ENCODE measurements at regions not wholly inside any gene's neighbourhood (a gene's known extent, or its start where the extent isn't known, plus 50 kb on each side); places are given as distances from the start of the nearest gene placed in this dataset.

DNA sequence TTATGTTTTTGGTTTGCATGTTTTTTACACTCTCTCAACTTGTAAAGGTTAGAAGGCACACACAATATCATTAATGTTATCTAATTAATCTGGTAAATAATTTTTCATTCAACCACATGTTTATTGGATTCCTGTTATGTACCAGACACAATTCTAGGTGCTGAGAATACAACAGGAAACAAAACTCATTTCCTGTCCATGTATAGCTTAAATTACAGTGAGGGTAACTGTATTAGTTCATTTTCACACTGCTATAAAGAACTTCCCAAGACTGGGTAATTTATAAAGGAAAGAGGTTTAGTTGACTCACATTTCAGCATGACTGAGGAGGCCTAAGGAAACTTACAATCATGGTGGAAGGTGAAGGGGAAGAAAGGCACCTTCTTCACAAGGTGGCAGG lies 270.5 kb downstream of the TRIB2 start:
- Histone ChIP-seq H2BK5ac (ENCODE audit: low read length) (no peak overlapping the region), H3K4me1 (ENCODE audit: control insufficient read depth in 2 of 2, insufficient read depth in 1 of 2, low read depth in 1 of 2, low read length in 2 of 2) (no peaks in the 10 kb centered on the region), H3K27me3 (ENCODE audit: control insufficient read depth in 3 of 3, insufficient read depth in 3 of 3, low read depth in 1 of 3, low read length in 3 of 3) (no peaks in the 10 kb centered on the region), H2AK5ac (ENCODE audit: low read depth, low read length) (no peak overlapping the region), H3K9me3 (replicated peaks in 1 of 2; ENCODE audit: control insufficient read depth in 2 of 2, insufficient read depth in 1 of 2, low read depth in 1 of 2, low read length in 2 of 2) (no peaks in the 10 kb centered on the region), H3K27ac (replicated peaks; ENCODE audit: low read length) (no peak overlapping the region), H3K4me3 (ENCODE audit: low read length in 2 of 2) (no peak overlapping the region), H4K91ac (ENCODE audit: low read depth, low read length, poor library complexity) (no peak overlapping the region), H2BK120ac (ENCODE audit: low read depth, low read length) (no peak overlapping the region), H3K4me2 (ENCODE audit: insufficient read depth, low read length, poor library complexity, severe bottlenecking) (no peak overlapping the region), H4K8ac (ENCODE audit: low read depth, low read length) (no peak overlapping the region), H2BK15ac (ENCODE audit: low read length) (no peak overlapping the region), H3K14ac (ENCODE audit: low read length) (no peak overlapping the region), H2BK12ac (ENCODE audit: low read length) (no peak overlapping the region), H3K23ac (ENCODE audit: low read depth, low read length, poor library complexity) (no peak overlapping the region), H3K79me1 (ENCODE audit: low read depth, low read length) (no peaks in the 10 kb centered on the region), H3K36me3 (replicated peaks in 1 of 2; ENCODE audit: control insufficient read depth in 2 of 2, insufficient read depth in 2 of 2, low read length in 2 of 2) (no peaks in the 10 kb centered on the region), H3K4ac (ENCODE audit: low read length) (no peak overlapping the region), H3K18ac (ENCODE audit: low read length) (no peak overlapping the region), H2AFZ (ENCODE audit: low read length) (no peak overlapping the region), H3K9ac (ENCODE audit: low read depth, low read length, poor library complexity) (no peak overlapping the region)
- no peak for DNase-seq (ENCODE audit: low spot score)

DNA sequence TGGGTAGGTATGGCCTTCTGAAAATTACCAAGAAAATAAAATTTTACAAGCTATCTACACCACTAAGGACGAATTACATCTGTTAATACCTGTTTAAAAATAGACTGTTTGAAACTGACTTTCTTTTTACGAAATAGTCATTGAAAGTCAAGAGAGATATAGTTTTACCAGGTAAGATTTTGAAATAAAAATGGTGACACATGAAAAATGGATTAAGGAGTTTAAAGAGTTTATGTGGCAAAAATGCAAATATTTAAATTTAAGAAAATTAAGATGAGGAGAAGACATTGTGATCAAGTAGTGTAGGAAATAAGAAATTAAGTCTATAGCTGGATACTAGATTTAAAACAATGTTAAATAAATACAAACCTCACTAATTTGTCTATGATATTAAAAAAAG lies 271.5 kb downstream of the TRIB2 start:
- Histone ChIP-seq H3K4me3 (ENCODE audit: low read length in 2 of 2) (no peak overlapping the region), H3K9ac (ENCODE audit: low read depth, low read length, poor library complexity) (no peak overlapping the region), H3K4ac (ENCODE audit: low read length) (no peak overlapping the region), H2BK120ac (ENCODE audit: low read depth, low read length) (no peak overlapping the region), H3K79me1 (ENCODE audit: low read depth, low read length) (no peaks in the 10 kb centered on the region), H4K8ac (ENCODE audit: low read depth, low read length) (no peak overlapping the region), H3K4me1 (ENCODE audit: control insufficient read depth in 2 of 2, insufficient read depth in 1 of 2, low read depth in 1 of 2, low read length in 2 of 2) (no peaks in the 10 kb centered on the region), H3K27me3 (ENCODE audit: control insufficient read depth in 3 of 3, insufficient read depth in 3 of 3, low read depth in 1 of 3, low read length in 3 of 3) (no peaks in the 10 kb centered on the region), H3K4me2 (ENCODE audit: insufficient read depth, low read length, poor library complexity, severe bottlenecking) (no peak overlapping the region), H3K14ac (ENCODE audit: low read length) (no peak overlapping the region), H2AK5ac (ENCODE audit: low read depth, low read length) (no peak overlapping the region), H3K9me3 (replicated peaks in 1 of 2; ENCODE audit: control insufficient read depth in 2 of 2, insufficient read depth in 1 of 2, low read depth in 1 of 2, low read length in 2 of 2) (no peaks in the 10 kb centered on the region), H3K36me3 (replicated peaks in 1 of 2; ENCODE audit: control insufficient read depth in 2 of 2, insufficient read depth in 2 of 2, low read length in 2 of 2) (no peaks in the 10 kb centered on the region), H3K27ac (replicated peaks; ENCODE audit: low read length) (no peak overlapping the region), H2BK5ac (ENCODE audit: low read length) (no peak overlapping the region), H3K23ac (ENCODE audit: low read depth, low read length, poor library complexity) (no peak overlapping the region), H2BK15ac (ENCODE audit: low read length) (no peak overlapping the region), H4K91ac (ENCODE audit: low read depth, low read length, poor library complexity) (no peak overlapping the region), H2BK12ac (ENCODE audit: low read length) (no peak overlapping the region), H2AFZ (ENCODE audit: low read length) (no peak overlapping the region), H3K18ac (ENCODE audit: low read length) (no peak overlapping the region)
- no peak for DNase-seq (ENCODE audit: low spot score)
- no CpG with 5 or more reads among the region's 2 CpGs for WGBS, 2 donors (ENCODE audit: extremely low coverage in 2 of 2, insufficient read length in 2 of 2, insufficient replicate concordance in 1 of 2)

DNA sequence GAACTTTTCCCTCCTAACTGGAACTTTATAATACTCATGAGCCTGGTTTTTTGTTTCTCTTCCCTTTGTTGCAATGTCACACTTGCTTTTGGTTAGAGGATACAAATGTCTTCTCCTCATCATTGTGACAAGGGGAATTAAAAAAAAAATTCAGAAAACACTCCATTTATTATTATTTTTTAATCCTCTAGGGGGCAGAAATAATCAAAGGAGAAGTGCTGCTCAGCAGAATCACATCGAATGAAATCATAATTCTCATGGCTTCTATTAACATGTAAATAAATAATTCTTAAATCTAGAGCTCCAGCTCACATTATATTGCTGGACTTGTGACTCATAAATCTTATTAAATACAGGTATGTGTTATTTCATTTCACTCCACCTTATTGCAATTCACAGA lies 273.8 kb downstream of the TRIB2 start:
- Histone ChIP-seq H3K4ac (ENCODE audit: low read length) (no peak overlapping the region), H3K27me3 (ENCODE audit: control insufficient read depth in 3 of 3, insufficient read depth in 3 of 3, low read depth in 1 of 3, low read length in 3 of 3) (no peaks in the 10 kb centered on the region), H2BK120ac (ENCODE audit: low read depth, low read length) (no peak overlapping the region), H3K79me1 (ENCODE audit: low read depth, low read length) (no peaks in the 10 kb centered on the region), H2AK5ac (ENCODE audit: low read depth, low read length) (no peak overlapping the region), H3K4me3 (ENCODE audit: low read length in 2 of 2) (no peak overlapping the region), H3K23ac (ENCODE audit: low read depth, low read length, poor library complexity) (no peak overlapping the region), H4K8ac (ENCODE audit: low read depth, low read length) (no peak overlapping the region), H2BK12ac (ENCODE audit: low read length) (no peak overlapping the region), H2AFZ (ENCODE audit: low read length) (no peak overlapping the region), H3K9ac (ENCODE audit: low read depth, low read length, poor library complexity) (no peak overlapping the region), H3K4me2 (ENCODE audit: insufficient read depth, low read length, poor library complexity, severe bottlenecking) (no peak overlapping the region), H3K14ac (ENCODE audit: low read length) (no peak overlapping the region), H3K9me3 (replicated peaks in 1 of 2; ENCODE audit: control insufficient read depth in 2 of 2, insufficient read depth in 1 of 2, low read depth in 1 of 2, low read length in 2 of 2) (peaks cover 0 to 3% of the 10 kb centered on the region in 2 donors), H2BK15ac (ENCODE audit: low read length) (no peak overlapping the region), H4K91ac (ENCODE audit: low read depth, low read length, poor library complexity) (no peak overlapping the region), H3K18ac (ENCODE audit: low read length) (no peak overlapping the region), H3K36me3 (replicated peaks in 1 of 2; ENCODE audit: control insufficient read depth in 2 of 2, insufficient read depth in 2 of 2, low read length in 2 of 2) (no peaks in the 10 kb centered on the region), H2BK5ac (ENCODE audit: low read length) (no peak overlapping the region), H3K27ac (replicated peaks; ENCODE audit: low read length) (no peak overlapping the region), H3K4me1 (ENCODE audit: control insufficient read depth in 2 of 2, insufficient read depth in 1 of 2, low read depth in 1 of 2, low read length in 2 of 2) (no peaks in the 10 kb centered on the region)
- no peak for DNase-seq (ENCODE audit: low spot score)
- no CpG with 5 or more reads among the region's 1 CpG for WGBS, 2 donors (ENCODE audit: extremely low coverage in 2 of 2, insufficient read length in 2 of 2, insufficient replicate concordance in 1 of 2)

DNA sequence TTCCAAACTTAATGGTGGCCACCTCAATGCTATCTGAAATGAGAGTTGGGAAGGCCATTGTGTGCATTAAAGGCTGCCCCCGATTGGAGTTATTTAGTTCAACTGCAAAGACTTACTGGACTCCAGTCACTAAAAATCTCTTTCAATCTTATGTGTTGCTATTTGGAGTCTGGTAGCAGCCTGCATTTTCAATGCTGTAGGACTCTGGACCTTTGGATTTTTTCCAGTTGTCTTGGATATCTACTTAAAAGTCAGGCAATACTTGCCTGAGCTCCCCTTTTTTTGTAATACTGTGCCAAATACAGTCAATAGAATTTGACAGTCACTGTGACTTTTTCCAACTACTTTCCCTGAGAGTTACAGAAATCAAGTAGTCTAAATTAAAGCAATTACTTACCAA lies 281.9 kb downstream of the TRIB2 start:
- H3K27ac ChIP-seq (replicated peaks; ENCODE audit: low read length): no peak overlapping the region
- H2BK120ac ChIP-seq (ENCODE audit: low read depth, low read length): no peak overlapping the region
- no peak overlapping the region for H3K14ac ChIP-seq (ENCODE audit: low read length)
- no peak overlapping the region for H3K4ac ChIP-seq (ENCODE audit: low read length)
- no peak overlapping the region for H2AK5ac ChIP-seq (ENCODE audit: low read depth, low read length)
- H3K4me3 ChIP-seq (ENCODE audit: low read length in 2 of 2): no peak overlapping the region
- H3K23ac ChIP-seq (ENCODE audit: low read depth, low read length, poor library complexity): no peak overlapping the region
- H3K9ac ChIP-seq (ENCODE audit: low read depth, low read length, poor library complexity): no peak overlapping the region
- no peak overlapping the region for H3K4me2 ChIP-seq (ENCODE audit: insufficient read depth, low read length, poor library complexity, severe bottlenecking)
- H3K27me3 ChIP-seq (ENCODE audit: control insufficient read depth in 3 of 3, insufficient read depth in 3 of 3, low read depth in 1 of 3, low read length in 3 of 3): no peaks in the 10 kb centered on the region
- no peaks in the 10 kb centered on the region for H3K79me1 ChIP-seq (ENCODE audit: low read depth, low read length)
- no peak overlapping the region for H3K18ac ChIP-seq (ENCODE audit: low read length)
- H4K8ac ChIP-seq (ENCODE audit: low read depth, low read length): no peak overlapping the region
- WGBS, 2 donors (ENCODE audit: extremely low coverage in 2 of 2, insufficient read length in 2 of 2, insufficient replicate concordance in 1 of 2): no CpG with 5 or more reads among the region's 1 CpG
- H3K4me1 ChIP-seq (ENCODE audit: control insufficient read depth in 2 of 2, insufficient read depth in 1 of 2, low read depth in 1 of 2, low read length in 2 of 2): no peaks in the 10 kb centered on the region
- H3K9me3 ChIP-seq (replicated peaks in 1 of 2; ENCODE audit: control insufficient read depth in 2 of 2, insufficient read depth in 1 of 2, low read depth in 1 of 2, low read length in 2 of 2): peaks cover 0 to 3% of the 10 kb centered on the region in 2 donors
- H2BK12ac ChIP-seq (ENCODE audit: low read length): no peak overlapping the region
- H2BK5ac ChIP-seq (ENCODE audit: low read length): no peak overlapping the region
- H2AFZ ChIP-seq (ENCODE audit: low read length): no peak overlapping the region
- H2BK15ac ChIP-seq (ENCODE audit: low read length): no peak overlapping the region
- no peak overlapping the region for H4K91ac ChIP-seq (ENCODE audit: low read depth, low read length, poor library complexity)
- H3K36me3 ChIP-seq (replicated peaks in 1 of 2; ENCODE audit: control insufficient read depth in 2 of 2, insufficient read depth in 2 of 2, low read length in 2 of 2): no peaks in the 10 kb centered on the region
- DNase-seq (ENCODE audit: low spot score): no peak

All from neuronal stem cell (in vitro differentiated cells).